OCI-LY1 (cell line): ENCODE measurements at regions not wholly inside any gene's neighbourhood (a gene's known extent, or its start where the extent isn't known, plus 50 kb on each side); places are given as distances from the start of the nearest gene placed in this dataset.

Experiments
- H2AFZ ChIP-seq: fragments of 200-600 bp; sonication (generic), shearing (Covaris generic); 2 replicates; pipeline ENCODE4 v1.6.0; 2014; ENCODE audit warnings: antibody characterized with exemption, mild to moderate bottlenecking, low read length
- H3F3A ChIP-seq: fragments of 200-600 bp; sonication (generic), shearing (Covaris generic); 2 replicates; pipeline ENCODE4 v1.6.0; 2014; ENCODE audit warnings: mild to moderate bottlenecking, antibody characterized with exemption, low read length, moderate library complexity; ENCODE audit not compliant: insufficient read depth
- H3K27ac ChIP-seq: fragments of 200-600 bp; sonication (generic); 2 replicates; pipeline ENCODE4 v1.5.1; 2014; ENCODE audit warnings: low read length, mixed run types, mild to moderate bottlenecking, low read depth; ENCODE audit not compliant: poor library complexity, severe bottlenecking
- H3K27me3 ChIP-seq: fragments of 200-600 bp; sonication (generic); 2 replicates; pipeline ENCODE4 v1.6.0; 2014; ENCODE audit warnings: antibody characterized with exemption, mild to moderate bottlenecking, low read length, moderate library complexity; ENCODE audit not compliant: insufficient read depth
- H3K36me3 ChIP-seq: fragments of 200-600 bp; sonication (generic); 2 replicates; pipeline ENCODE4 v1.6.1; 2014; ENCODE audit warnings: mild to moderate bottlenecking, antibody characterized with exemption, low read length, moderate library complexity, mixed read lengths; ENCODE audit not compliant: insufficient read depth
- H3K4me1 ChIP-seq: fragments of 200-600 bp; sonication (generic); 2 replicates; pipeline ENCODE4 v1.5.1; 2014; ENCODE audit warnings: mild to moderate bottlenecking, low read length, moderate library complexity; ENCODE audit not compliant: insufficient read depth, severe bottlenecking
- H3K4me2 ChIP-seq: fragments of 200-600 bp; sonication (generic), shearing (Covaris generic); 2 replicates; pipeline ENCODE4 v1.6.1; 2014; ENCODE audit warnings: low read length
- H3K4me3 ChIP-seq: fragments of 200-600 bp; sonication (generic); 2 replicates; pipeline ENCODE4 v1.5.1; 2014; ENCODE audit warnings: low read length, low read depth, mild to moderate bottlenecking, mixed read lengths; ENCODE audit not compliant: poor library complexity, severe bottlenecking
- H3K79me2 ChIP-seq: fragments of 200-600 bp; shearing (Covaris generic); 2 replicates; pipeline ENCODE4 v1.6.1; 2016; ENCODE audit warnings: mixed run types, low read length, mixed read lengths; ENCODE audit not compliant: insufficient read depth
- H3K9ac ChIP-seq: fragments of 200-600 bp; sonication (generic), shearing (Covaris generic); 2 replicates; pipeline ENCODE4 v1.6.1; 2014; ENCODE audit warnings: mild to moderate bottlenecking, low read length, mixed read lengths
- H3K9me2 ChIP-seq: fragments of 200-600 bp; sonication (generic), shearing (Covaris generic); 2 replicates; pipeline ENCODE4 v1.6.1; 2014; ENCODE audit warnings: low read depth, mild to moderate bottlenecking, low read length, mixed read lengths
- H3K9me3 ChIP-seq: fragments of 200-600 bp; shearing (Covaris generic); 2 replicates; pipeline ENCODE4 v1.6.1; 2014; ENCODE audit warnings: low read length, mixed read lengths
- H4K20me1 ChIP-seq: fragments of 200-600 bp; sonication (generic), shearing (Covaris generic); 2 replicates; pipeline ENCODE4 v1.6.0; 2016; ENCODE audit warnings: mild to moderate bottlenecking, low read length; ENCODE audit not compliant: insufficient read depth
- EZH2 ChIP-seq: fragments of 200-600 bp; sonication (generic), shearing (Covaris generic); IDR thresholded peaks from 2 replicates; pipeline ENCODE4 v1.8.0; 2017; ENCODE audit warnings: borderline replicate concordance, mixed run types, mild to moderate bottlenecking, antibody characterized with exemption, low read length, moderate library complexity, mixed read lengths
- TF ChIP-seq, protein P1 (sequence below): fragments of 200-600 bp; sonication (generic), shearing (Covaris generic); IDR thresholded peaks from 2 replicates; pipeline ENCODE4 v1.5.1; 2017; ENCODE audit warnings: mild to moderate bottlenecking, antibody characterized with exemption, low read length, moderate library complexity, mixed read lengths

DNA sequence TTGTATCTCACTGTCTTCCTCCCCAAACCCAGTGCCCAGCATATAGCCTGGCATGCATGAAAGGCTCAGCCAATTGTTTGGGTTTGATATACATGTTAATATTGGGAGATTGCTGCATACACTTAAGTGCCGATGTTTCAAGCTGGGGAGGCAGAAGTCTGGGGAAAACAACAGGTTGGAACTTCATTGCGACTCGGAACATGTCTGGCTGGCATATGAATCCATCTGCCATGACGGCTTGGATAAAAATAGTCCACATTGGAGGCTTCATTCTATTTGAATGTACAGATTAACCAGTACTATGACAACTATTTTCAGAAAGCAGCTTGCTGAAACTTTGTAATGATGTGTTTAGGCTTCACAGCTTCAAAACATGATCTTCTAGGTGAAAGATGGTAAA, 261.0 kb downstream of the CDH26 start:
- no peak overlapping the region for H3K4me2 ChIP-seq
- H3K27me3 ChIP-seq: no peaks in the 10 kb centered on the region
- H3F3A ChIP-seq: no peaks in the 10 kb centered on the region
- H3K9me3 ChIP-seq: no peaks in the 10 kb centered on the region
- H4K20me1 ChIP-seq: no peaks in the 10 kb centered on the region
- no peaks in the 10 kb centered on the region for H3K9me2 ChIP-seq
- TF ChIP-seq, protein P1, sequence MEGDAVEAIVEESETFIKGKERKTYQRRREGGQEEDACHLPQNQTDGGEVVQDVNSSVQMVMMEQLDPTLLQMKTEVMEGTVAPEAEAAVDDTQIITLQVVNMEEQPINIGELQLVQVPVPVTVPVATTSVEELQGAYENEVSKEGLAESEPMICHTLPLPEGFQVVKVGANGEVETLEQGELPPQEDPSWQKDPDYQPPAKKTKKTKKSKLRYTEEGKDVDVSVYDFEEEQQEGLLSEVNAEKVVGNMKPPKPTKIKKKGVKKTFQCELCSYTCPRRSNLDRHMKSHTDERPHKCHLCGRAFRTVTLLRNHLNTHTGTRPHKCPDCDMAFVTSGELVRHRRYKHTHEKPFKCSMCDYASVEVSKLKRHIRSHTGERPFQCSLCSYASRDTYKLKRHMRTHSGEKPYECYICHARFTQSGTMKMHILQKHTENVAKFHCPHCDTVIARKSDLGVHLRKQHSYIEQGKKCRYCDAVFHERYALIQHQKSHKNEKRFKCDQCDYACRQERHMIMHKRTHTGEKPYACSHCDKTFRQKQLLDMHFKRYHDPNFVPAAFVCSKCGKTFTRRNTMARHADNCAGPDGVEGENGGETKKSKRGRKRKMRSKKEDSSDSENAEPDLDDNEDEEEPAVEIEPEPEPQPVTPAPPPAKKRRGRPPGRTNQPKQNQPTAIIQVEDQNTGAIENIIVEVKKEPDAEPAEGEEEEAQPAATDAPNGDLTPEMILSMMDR: no peak
- no peak for TF ChIP-seq EZH2
- H3K9ac ChIP-seq: no peak overlapping the region
- H3K79me2 ChIP-seq: no peaks in the 10 kb centered on the region
- H3K4me1 ChIP-seq: no peaks in the 10 kb centered on the region
- no peak overlapping the region for H2AFZ ChIP-seq
- H3K4me3 ChIP-seq: no peak overlapping the region
- no peak overlapping the region for H3K27ac ChIP-seq
- H3K36me3 ChIP-seq: no peaks in the 10 kb centered on the region

GRCh38 chr20:60219984-60220562, 261.9 kb downstream of the CDH26 start:
- no peak overlapping the region for H3K4me2 ChIP-seq
- H3K79me2 ChIP-seq: no peaks in the 10 kb centered on the region
- no peaks in the 10 kb centered on the region for H3K27me3 ChIP-seq
- H3K27ac ChIP-seq: no peak overlapping the region
- H3K36me3 ChIP-seq: no peaks in the 10 kb centered on the region
- H3F3A ChIP-seq: no peaks in the 10 kb centered on the region
- no peak overlapping the region for H3K4me3 ChIP-seq
- H3K4me1 ChIP-seq: no peaks in the 10 kb centered on the region
- no peak overlapping the region for H3K9ac ChIP-seq
- no peaks in the 10 kb centered on the region for H4K20me1 ChIP-seq
- no peak overlapping the region for H2AFZ ChIP-seq
- H3K9me3 ChIP-seq: no peaks in the 10 kb centered on the region
- TF ChIP-seq EZH2: no peak
- TF ChIP-seq, protein P1: no peak
- no peaks in the 10 kb centered on the region for H3K9me2 ChIP-seq

GRCh38 chr20:60220706-60221105, 262.5 kb downstream of the CDH26 start:
- H3K27ac ChIP-seq: no peak overlapping the region
- H3K79me2 ChIP-seq: no peaks in the 10 kb centered on the region
- no peaks in the 10 kb centered on the region for H3F3A ChIP-seq
- no peaks in the 10 kb centered on the region for H3K4me1 ChIP-seq
- H4K20me1 ChIP-seq: no peaks in the 10 kb centered on the region
- no peaks in the 10 kb centered on the region for H3K9me2 ChIP-seq
- no peak overlapping the region for H3K4me2 ChIP-seq
- H3K4me3 ChIP-seq: no peak overlapping the region
- H3K36me3 ChIP-seq: no peaks in the 10 kb centered on the region
- H3K27me3 ChIP-seq: no peaks in the 10 kb centered on the region
- H2AFZ ChIP-seq: no peak overlapping the region
- H3K9me3 ChIP-seq: no peaks in the 10 kb centered on the region
- TF ChIP-seq EZH2: no peak
- TF ChIP-seq, protein P1: no peak
- H3K9ac ChIP-seq: no peak overlapping the region
